DOHH2 (cell line): ENCODE measurements at regions not wholly inside any gene's neighbourhood (a gene's known extent, or its start where the extent isn't known, plus 50 kb on each side); places are given as distances from the start of the nearest gene placed in this dataset.

Source experiments
- H3F3A ChIP-seq: fragments of 200-600 bp; sonication (generic), shearing (Covaris generic); 2 replicates; pipeline ENCODE4 v1.6.0; 2016; ENCODE audit warnings: antibody characterized with exemption, mild to moderate bottlenecking; ENCODE audit not compliant: control insufficient read depth, insufficient read depth
- H3K27ac ChIP-seq: fragments of 200-600 bp; sonication (generic); 2 replicates; pipeline ENCODE4 v1.5.1; 2014; ENCODE audit warnings: low read depth, mild to moderate bottlenecking, low read length, moderate library complexity
- H3K27me3 ChIP-seq: fragments of 200-600 bp; sonication (generic); 2 replicates; pipeline ENCODE4 v1.6.1; 2014; ENCODE audit warnings: mild to moderate bottlenecking, low read length, mixed read lengths; ENCODE audit not compliant: control insufficient read depth
- H3K36me3 ChIP-seq: fragments of 200-600 bp; sonication (generic); 2 replicates; pipeline ENCODE4 v1.6.1; 2014; ENCODE audit warnings: mild to moderate bottlenecking, low read length, moderate library complexity, mixed read lengths; ENCODE audit not compliant: control insufficient read depth
- H3K4me1 ChIP-seq: fragments of 200-600 bp; sonication (generic); 2 replicates; pipeline ENCODE4 v1.6.1; 2014; ENCODE audit warnings: mild to moderate bottlenecking, low read length, mixed read lengths; ENCODE audit not compliant: control insufficient read depth
- H3K4me2 ChIP-seq: fragments of 200-600 bp; sonication (generic); 2 replicates; pipeline ENCODE4 v1.6.0; 2014; ENCODE audit warnings: mild to moderate bottlenecking, low read length, moderate library complexity
- H3K4me3 ChIP-seq: fragments of 200-600 bp; sonication (generic); 2 replicates; pipeline ENCODE4 v1.5.1; 2014; ENCODE audit warnings: mild to moderate bottlenecking, low read length, mixed read lengths
- H3K79me2 ChIP-seq: fragments of 200-600 bp; sonication (generic); 2 replicates; pipeline ENCODE4 v1.6.1; 2014; ENCODE audit warnings: mild to moderate bottlenecking, low read length, mixed read lengths; ENCODE audit not compliant: control insufficient read depth
- H3K9me2 ChIP-seq: fragments of 200-600 bp; sonication (generic); replicated peaks from 2 replicates; pipeline ENCODE4 v1.6.1; 2014; ENCODE audit warnings: mild to moderate bottlenecking, low read length, mixed read lengths; ENCODE audit not compliant: control insufficient read depth
- H3K9me3 ChIP-seq: fragments of 200-600 bp; sonication (generic); 2 replicates; pipeline ENCODE4 v1.6.1; 2014; ENCODE audit warnings: antibody characterized with exemption, low read length, mixed read lengths; ENCODE audit not compliant: control insufficient read depth, insufficient read depth
- H4K20me1 ChIP-seq: fragments of 200-600 bp; sonication (generic); 2 replicates; pipeline ENCODE4 v1.6.0; 2014; ENCODE audit warnings: low read depth, mild to moderate bottlenecking, antibody characterized with exemption, low read length, moderate library complexity; ENCODE audit not compliant: control insufficient read depth, insufficient read depth
- CTCF ChIP-seq: fragments of 200-600 bp; sonication (generic); IDR thresholded peaks from one replicate; pipeline ENCODE4 v1.5.1; 2014; ENCODE audit warnings: antibody characterized with exemption, mild to moderate bottlenecking, low read depth, low read length; ENCODE audit not compliant: poor library complexity, severe bottlenecking
- EZH2phosphoT487 ChIP-seq: fragments of 200-600 bp; sonication (generic); IDR thresholded peaks from 2 replicates; pipeline ENCODE4 v1.6.1; 2017; ENCODE audit warnings: borderline replicate concordance, mild to moderate bottlenecking, antibody characterized with exemption, low read length, moderate library complexity, mixed read lengths

- peaks cover 6% of the 10 kb centered on the region; the same call in 1 of the 2 replicates for H3K9me3 ChIP-seq
- no peaks in the 10 kb centered on the region for H3K36me3 ChIP-seq
- no peak overlapping the region for H3K4me2 ChIP-seq
- H3K27ac ChIP-seq = no peak overlapping the region
- no peaks in the 10 kb centered on the region for H3K79me2 ChIP-seq
- no peak for TF ChIP-seq EZH2phosphoT487
- TF ChIP-seq CTCF = no peak
- no peaks in the 10 kb centered on the region for H3K27me3 ChIP-seq
- no peaks in the 10 kb centered on the region for H3K4me1 ChIP-seq
- no peaks in the 10 kb centered on the region for H3K9me2 ChIP-seq
- no peaks in the 10 kb centered on the region for H3F3A ChIP-seq
- H3K4me3 ChIP-seq = no peak overlapping the region
- H4K20me1 ChIP-seq = no peaks in the 10 kb centered on the region
These were observed 99.3 kb downstream of the RASSF10 start for GRCh38 chr11:13108416-13108815.

- H3K4me2 ChIP-seq = no peak overlapping the region
- H4K20me1 ChIP-seq = no peaks in the 10 kb centered on the region
- H3K4me3 ChIP-seq = no peak overlapping the region
- peaks cover 6% of the 10 kb centered on the region; the same call in 1 of the 2 replicates for H3K9me3 ChIP-seq
- no peaks in the 10 kb centered on the region for H3K36me3 ChIP-seq
- no peak for TF ChIP-seq EZH2phosphoT487
- TF ChIP-seq CTCF = no peak
- no peaks in the 10 kb centered on the region for H3K4me1 ChIP-seq
- H3K27ac ChIP-seq = no peak overlapping the region
- no peaks in the 10 kb centered on the region for H3K79me2 ChIP-seq
- H3K27me3 ChIP-seq = no peaks in the 10 kb centered on the region
- no peaks in the 10 kb centered on the region for H3K9me2 ChIP-seq
- no peaks in the 10 kb centered on the region for H3F3A ChIP-seq
These were observed 100.5 kb downstream of the RASSF10 start for GRCh38 chr11:13109616-13110015.

- H3K27ac ChIP-seq = no peak overlapping the region
- no peaks in the 10 kb centered on the region for H3K9me2 ChIP-seq
- H4K20me1 ChIP-seq = no peaks in the 10 kb centered on the region
- no peak overlapping the region for H3K4me2 ChIP-seq
- no peaks in the 10 kb centered on the region for H3K27me3 ChIP-seq
- TF ChIP-seq EZH2phosphoT487 = no peak
- TF ChIP-seq CTCF = no peak
- no peaks in the 10 kb centered on the region for H3K36me3 ChIP-seq
- H3K79me2 ChIP-seq = no peaks in the 10 kb centered on the region
- H3K4me1 ChIP-seq = no peaks in the 10 kb centered on the region
- H3F3A ChIP-seq = no peaks in the 10 kb centered on the region
- peaks cover 6% of the 10 kb centered on the region; the same call in 1 of the 2 replicates for H3K9me3 ChIP-seq
- H3K4me3 ChIP-seq = no peak overlapping the region
These were observed 101.0 kb downstream of the RASSF10 start for GRCh38 chr11:13110145-13110544.
